Lower leg skin (tissue), 3 donors: ENCODE measurements at regions not wholly inside any gene's neighbourhood (a gene's known extent, or its start where the extent isn't known, plus 50 kb on each side); places are given as distances from the start of the nearest gene placed in this dataset.

ENCODE experiments used
- CTCF ChIP-seq, 3 donors: fragments of 450-650 bp; IDR thresholded peaks; one replicate each; pipeline ENCODE4 v1.5.1; 2016; ENCODE audit warnings: antibody characterized with exemption in 3 of 3, mild to moderate bottlenecking in 3 of 3, moderate library complexity in 2 of 3
- POLR2A ChIP-seq, 2 donors: fragments of 450-650 bp; IDR thresholded peaks; one replicate each; pipeline ENCODE4 v1.6.1; 2016 to 2017; ENCODE audit warnings: antibody characterized with exemption in 2 of 2, mild to moderate bottlenecking in 1 of 2, moderate library complexity in 1 of 2

- TF ChIP-seq POLR2A (IDR thresholded peaks at IDR 0.05) (no peak), CTCF (IDR thresholded peaks at IDR 0.05) (no peak)
These were observed 271.6 kb upstream of the TNRC6C start for GRCh38 chr17:77686903-77687302.
